Peyer's patch (tissue), 4 donors: ENCODE measurements at regions not wholly inside any gene's neighbourhood (a gene's known extent, or its start where the extent isn't known, plus 50 kb on each side); places are given as distances from the start of the nearest gene placed in this dataset.

Experiments
- POLR2A ChIP-seq, 2 donors: fragments of 450-650 bp; IDR thresholded peaks; one replicate each; pipeline ENCODE4 v1.5.1; 2017; ENCODE audit warnings: antibody characterized with exemption in 2 of 2, mild to moderate bottlenecking in 2 of 2, moderate library complexity in 2 of 2
- TF ChIP-seq, protein P1 (sequence below), 6 experiments: fragments of 450-650 bp in 4 of 6; fragments of 200-600 bp in 2 of 6; sonication (generic) in 1 of 6; IDR thresholded peaks; one replicate each; pipeline ENCODE4 v1.5.1; 2017 to 2019; ENCODE audit warnings: antibody characterized with exemption in 6 of 6, mild to moderate bottlenecking in 3 of 6, moderate library complexity in 1 of 6

GRCh38 chr2:134056173-134056572, 197.7 kb upstream of the MGAT5 start:
- TF ChIP-seq, protein P1, sequence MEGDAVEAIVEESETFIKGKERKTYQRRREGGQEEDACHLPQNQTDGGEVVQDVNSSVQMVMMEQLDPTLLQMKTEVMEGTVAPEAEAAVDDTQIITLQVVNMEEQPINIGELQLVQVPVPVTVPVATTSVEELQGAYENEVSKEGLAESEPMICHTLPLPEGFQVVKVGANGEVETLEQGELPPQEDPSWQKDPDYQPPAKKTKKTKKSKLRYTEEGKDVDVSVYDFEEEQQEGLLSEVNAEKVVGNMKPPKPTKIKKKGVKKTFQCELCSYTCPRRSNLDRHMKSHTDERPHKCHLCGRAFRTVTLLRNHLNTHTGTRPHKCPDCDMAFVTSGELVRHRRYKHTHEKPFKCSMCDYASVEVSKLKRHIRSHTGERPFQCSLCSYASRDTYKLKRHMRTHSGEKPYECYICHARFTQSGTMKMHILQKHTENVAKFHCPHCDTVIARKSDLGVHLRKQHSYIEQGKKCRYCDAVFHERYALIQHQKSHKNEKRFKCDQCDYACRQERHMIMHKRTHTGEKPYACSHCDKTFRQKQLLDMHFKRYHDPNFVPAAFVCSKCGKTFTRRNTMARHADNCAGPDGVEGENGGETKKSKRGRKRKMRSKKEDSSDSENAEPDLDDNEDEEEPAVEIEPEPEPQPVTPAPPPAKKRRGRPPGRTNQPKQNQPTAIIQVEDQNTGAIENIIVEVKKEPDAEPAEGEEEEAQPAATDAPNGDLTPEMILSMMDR (IDR thresholded peaks at IDR 0.05), result no peak
- TF ChIP-seq POLR2A (IDR thresholded peaks at IDR 0.05), result no peak
